Esophagus squamous epithelium (tissue), 4 donors: ENCODE measurements at regions not wholly inside any gene's neighbourhood (a gene's known extent, or its start where the extent isn't known, plus 50 kb on each side); places are given as distances from the start of the nearest gene placed in this dataset.

Source experiments
- CTCF ChIP-seq, 6 experiments: fragments of 450-650 bp in 4 of 6; fragments of 200-600 bp in 2 of 6; sonication (generic) in 2 of 6; IDR thresholded peaks; one replicate each; pipeline ENCODE4 v1.5.1; 2016 to 2019; ENCODE audit warnings: antibody characterized with exemption in 6 of 6, mild to moderate bottlenecking in 4 of 6, moderate library complexity in 4 of 6
- POLR2A ChIP-seq, 4 donors: fragments of 450-650 bp; IDR thresholded peaks; one replicate each; pipeline ENCODE4 v1.6.1; 2017; ENCODE audit warnings: antibody characterized with exemption in 4 of 4, mild to moderate bottlenecking in 4 of 4, moderate library complexity in 3 of 4

DNA sequence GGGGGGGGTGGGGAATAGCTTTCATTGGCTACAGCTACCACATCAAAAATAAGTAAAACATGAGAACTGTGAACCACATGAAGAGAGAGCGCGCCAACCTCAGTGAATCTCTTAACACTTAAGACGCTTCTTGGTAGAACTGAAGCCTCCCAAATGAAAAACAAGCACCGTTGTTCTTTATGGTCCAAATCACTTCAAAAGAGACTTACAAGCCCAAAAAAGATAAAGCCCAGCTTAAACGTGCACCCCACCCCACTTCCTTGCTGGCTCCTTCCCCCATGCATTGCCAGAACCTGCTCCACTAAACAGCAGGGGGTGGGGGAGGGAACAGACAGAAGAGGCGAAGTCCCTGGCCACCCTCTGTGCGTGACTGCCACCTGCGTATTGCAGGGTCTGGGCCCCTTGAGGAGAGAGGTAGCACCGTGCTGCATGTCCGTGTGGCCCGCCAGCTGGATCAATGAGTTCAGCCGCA is 479.1 kb downstream of the FOXO1 start:
- TF ChIP-seq POLR2A (IDR thresholded peaks at IDR 0.05) = no peak
- no peak for TF ChIP-seq CTCF (IDR thresholded peaks at IDR 0.05)
